A549 (cell line): ENCODE measurements at regions not wholly inside any gene's neighbourhood (a gene's known extent, or its start where the extent isn't known, plus 50 kb on each side); places are given as distances from the start of the nearest gene placed in this dataset.

Experiments used
- CTCF ChIP-seq: fragments of >200 bp; sonication (Bioruptor Twin); formaldehyde crosslinking; IDR thresholded peaks from 3 replicates; pipeline ENCODE4 v1.5.1; 2016
- EP300 ChIP-seq, 2 experiments: fragments of >200 bp; sonication (Bioruptor Twin); formaldehyde crosslinking; IDR thresholded peaks; 2 replicates in 1 of 2; 3 replicates in 1 of 2; pipeline ENCODE4 v1.6.1; 2016 to 2017
- JUNB ChIP-seq: fragments of >200 bp; sonication (Bioruptor Twin); formaldehyde crosslinking; IDR thresholded peaks from 2 replicates; pipeline ENCODE4 v1.6.1; 2016
- MAFK ChIP-seq: fragments of 450-650 bp; IDR thresholded peaks from 2 replicates; pipeline ENCODE4 v1.6.1; 2014; ENCODE audit not compliant: partially characterized antibody
- RAD21 ChIP-seq, 2 experiments: fragments of >200 bp in 1 of 2; sonication (Bioruptor Twin) in 1 of 2; formaldehyde crosslinking in 1 of 2; IDR thresholded peaks in 1 of 2; conservative IDR thresholded peaks in 1 of 2; 2 replicates in 1 of 2; 3 replicates in 1 of 2; pipeline ENCODE4 v1.6.1; 2012 to 2018; ENCODE audit warnings: inconsistent platforms in 1 of 2
- RFX5 ChIP-seq: fragments of 450-650 bp; IDR thresholded peaks from 2 replicates; pipeline ENCODE4 v1.7.1; 2014; ENCODE audit warnings: antibody characterized with exemption, mild to moderate bottlenecking, moderate library complexity
- SREBF2 ChIP-seq: fragments of 450-650 bp; IDR thresholded peaks from 2 replicates; pipeline ENCODE4 v1.6.1; 2014; ENCODE audit warnings: mild to moderate bottlenecking, moderate library complexity

DNA sequence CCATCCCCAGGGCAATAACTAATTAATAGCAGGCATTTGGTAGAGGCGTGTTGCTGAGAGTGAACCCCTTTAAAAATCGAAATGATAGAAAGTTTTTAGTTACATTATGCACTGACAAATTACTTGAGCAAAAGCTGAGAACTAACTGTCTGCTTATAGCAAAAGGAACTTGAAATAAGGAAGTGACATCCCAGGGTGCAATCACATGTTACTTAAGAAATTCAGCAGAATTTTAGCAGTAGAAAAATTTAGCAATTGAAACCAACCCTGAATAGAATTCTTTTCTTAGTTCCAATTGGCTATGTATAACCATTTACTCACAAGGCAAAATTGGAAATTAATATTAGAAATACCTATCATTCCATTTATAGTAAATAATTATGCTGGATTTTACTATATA lies 139.5 kb upstream of the SAMSN1 start:
- no peak for TF ChIP-seq EP300 (IDR thresholded peaks at IDR 0.05)
- TF ChIP-seq MAFK, result no peak
- no peak for TF ChIP-seq CTCF
- TF ChIP-seq RFX5, result no peak
- TF ChIP-seq SREBF2, result no peak
- TF ChIP-seq RAD21 (conservative IDR thresholded peaks at IDR 0.05 in 1 of 2, IDR thresholded peaks at IDR 0.05 in 1 of 2), result no peak
- no peak for TF ChIP-seq JUNB
